ENCODE measurements at regions not wholly inside any gene's neighbourhood (a gene's known extent, or its start where the extent isn't known, plus 50 kb on each side); places are given as distances from the start of the nearest gene placed in this dataset.

- H4K5ac ChIP-seq (ENCODE audit: insufficient read length, low read depth, low read length) = no peak overlapping the region
- no peak overlapping the region for H3T11ph ChIP-seq (ENCODE audit: low read length)
- no peaks in the 10 kb centered on the region for H3K79me2 ChIP-seq (ENCODE audit: insufficient read depth, low read length)
- no peak overlapping the region for H2BK15ac ChIP-seq (ENCODE audit: low read depth, low read length)
- no peak overlapping the region for H3K4ac ChIP-seq (ENCODE audit: low read depth, low read length)
- Mint-ChIP-seq H3K4me1 (peaks cover 6% of the 10 kb centered on the region in 2 experiments), H3K4me3 (no peak overlapping the region), H3K36me3 (ENCODE audit: insufficient read depth in 1 of 3, low read depth in 3 of 3) (no peaks in the 10 kb centered on the region), H3K9me3 (no peaks in the 10 kb centered on the region), H3K27me3 (ENCODE audit: low read depth) (no peaks in the 10 kb centered on the region), H3K27ac (no peak overlapping the region)
- H3K27me3 ChIP-seq (ENCODE audit: insufficient read depth, low read length) = no peaks in the 10 kb centered on the region
- H3K79me1 ChIP-seq (ENCODE audit: insufficient read depth, low read depth, low read length, poor library complexity, severe bottlenecking) = no peaks in the 10 kb centered on the region
- H3K18ac ChIP-seq (ENCODE audit: insufficient read length, low read depth, low read length) = no peak overlapping the region
- H4K8ac ChIP-seq (replicated peaks; ENCODE audit: insufficient read length, low read depth, low read length) = no peak overlapping the region
- H3K56ac ChIP-seq (ENCODE audit: insufficient read length, low read depth, low read length) = no peak overlapping the region
- no peaks in the 10 kb centered on the region for H4K20me1 ChIP-seq (ENCODE audit: control insufficient read depth, insufficient read depth, insufficient read length)
- no peak overlapping the region for H3K14ac ChIP-seq (ENCODE audit: insufficient read depth, low read length)
- no peak overlapping the region for H2BK12ac ChIP-seq (ENCODE audit: insufficient read length, low read depth, low read length)
- H2BK5ac ChIP-seq (ENCODE audit: insufficient read length, low read length) = no peak overlapping the region
- no CpG with 5 or more reads among the region's 1 CpG for WGBS (ENCODE audit: extremely low coverage, insufficient read length, low lambda C conversion rate)
- no peak overlapping the region for H3K4me2 ChIP-seq (ENCODE audit: insufficient read depth, insufficient read length, low read length)
- H2AFZ ChIP-seq (ENCODE audit: low read length) = no peak overlapping the region
- no peak overlapping the region for H2BK120ac ChIP-seq (ENCODE audit: low read depth, low read length, poor library complexity, severe bottlenecking)
- no peak overlapping the region for H2AK5ac ChIP-seq (ENCODE audit: insufficient read length, low read length)
- no peak overlapping the region for H2BK20ac ChIP-seq (ENCODE audit: low read depth, low read length, poor library complexity, severe bottlenecking)
- no peaks in the 10 kb centered on the region for H3K9me3 ChIP-seq (ENCODE audit: control insufficient read depth, low read depth, low read length)
- no peak for TF ChIP-seq CTCF (conservative IDR thresholded peaks at IDR 0.05)
- H3K23me2 ChIP-seq (ENCODE audit: insufficient read length, low read depth, low read length, poor library complexity, severe bottlenecking) = no peaks in the 10 kb centered on the region
- H3K4me1 ChIP-seq (ENCODE audit: insufficient read depth, low read length) = no peaks in the 10 kb centered on the region
- H3K9ac ChIP-seq (ENCODE audit: extremely low read depth, insufficient read length, low read length) = no peak overlapping the region
- H3K23ac ChIP-seq (ENCODE audit: insufficient read length, low read depth, low read length) = no peak overlapping the region
- H4K91ac ChIP-seq (ENCODE audit: insufficient read length, low read depth, low read length) = no peak overlapping the region
- no peak overlapping the region for H3K27ac ChIP-seq (ENCODE audit: insufficient read length, low read depth, low read length)
- no peak for DNase-seq
Measured at GRCh38 chr11:95655536-95655935, 134.0 kb downstream of the FAM76B start.
